ENCODE measurements at regions not wholly inside any gene's neighbourhood (a gene's known extent, or its start where the extent isn't known, plus 50 kb on each side); places are given as distances from the start of the nearest gene placed in this dataset.

GRCh38 chr2:242032780-242033656 lies 163.5 kb downstream of the RTP5 start:
- no peak overlapping the region for H3K4me3 ChIP-seq
- in situ Hi-C loops (cut with MboI; ENCODE audit: low sequenced_read_pairs), result no loop called here
- no peaks in the 10 kb centered on the region for H3K9me3 ChIP-seq
- no peaks in the 10 kb centered on the region for H3K27me3 ChIP-seq (ENCODE audit: low read depth)
- DNase-seq (ENCODE audit: low spot score in 2 of 2), result no peak
- peaks cover 7% of the 10 kb centered on the region for H3K4me1 ChIP-seq
- no peaks in the 10 kb centered on the region for H3K36me3 ChIP-seq (replicated peaks)

- in situ Hi-C loops (cut with MboI; ENCODE audit: low sequenced_read_pairs), result no loop called here
These were observed 164.6 kb downstream of the RTP5 start for GRCh38 chr2:242034138-242034537.

GRCh38 chr2:242034996-242035814 lies 165.7 kb downstream of the RTP5 start:
- H3K36me3 ChIP-seq (replicated peaks), result no peaks in the 10 kb centered on the region
- no peak overlapping the region for H3K4me3 ChIP-seq
- in situ Hi-C loops (cut with MboI; ENCODE audit: low sequenced_read_pairs), result no loop called here
- peak in 1 of 2 experiments; percentile 5 for DNase-seq (ENCODE audit: low spot score in 2 of 2)
- peaks cover 7% of the 10 kb centered on the region for H3K4me1 ChIP-seq
- no peaks in the 10 kb centered on the region for H3K27me3 ChIP-seq (ENCODE audit: low read depth)
- no peaks in the 10 kb centered on the region for H3K9me3 ChIP-seq

More at GRCh38 chr2:242034138-242034537, 164.6 kb downstream of the RTP5 start:
- Histone ChIP-seq H3K9me3 (no peaks in the 10 kb centered on the region), H3K4me1 (peaks cover 7% of the 10 kb centered on the region), H3K36me3 (replicated peaks) (no peaks in the 10 kb centered on the region), H3K4me3 (no peak overlapping the region), H3K27me3 (ENCODE audit: low read depth) (no peaks in the 10 kb centered on the region)
- DNase-seq (ENCODE audit: low spot score in 2 of 2), result peak in 1 of 2 experiments; percentile 10

- Histone ChIP-seq H3K4me1 (peaks cover 7% of the 10 kb centered on the region), H3K27me3 (ENCODE audit: low read depth) (no peaks in the 10 kb centered on the region), H3K9me3 (no peaks in the 10 kb centered on the region), H3K4me3 (no peak overlapping the region), H3K36me3 (replicated peaks) (no peaks in the 10 kb centered on the region)
- in situ Hi-C loops (cut with MboI; ENCODE audit: low sequenced_read_pairs), result no loop called here
- peak in 1 of 2 experiments; percentile 7 for DNase-seq (ENCODE audit: low spot score in 2 of 2)
These were observed 166.5 kb downstream of the RTP5 start for GRCh38 chr2:242035858-242036652.

- H3K36me3 ChIP-seq (replicated peaks), result no peaks in the 10 kb centered on the region
- H3K27me3 ChIP-seq (ENCODE audit: low read depth), result no peaks in the 10 kb centered on the region
- peak in 1 of 2 experiments; percentile 5 for DNase-seq (ENCODE audit: low spot score in 2 of 2)
- no peak overlapping the region for H3K4me3 ChIP-seq
- H3K4me1 ChIP-seq, result peaks cover 7% of the 10 kb centered on the region
- H3K9me3 ChIP-seq, result no peaks in the 10 kb centered on the region
- in situ Hi-C loops (cut with MboI; ENCODE audit: low sequenced_read_pairs), result no loop called here
These were observed 167.1 kb downstream of the RTP5 start for GRCh38 chr2:242036653-242036950.

GRCh38 chr2:242038166-242038927 lies 168.8 kb downstream of the RTP5 start:
- H3K4me1 ChIP-seq, result peaks cover 7% of the 10 kb centered on the region
- in situ Hi-C loops (cut with MboI; ENCODE audit: low sequenced_read_pairs), result no loop called here
- no peak overlapping the region for H3K4me3 ChIP-seq
- no peaks in the 10 kb centered on the region for H3K36me3 ChIP-seq (replicated peaks)
- no peaks in the 10 kb centered on the region for H3K9me3 ChIP-seq
- no peak for DNase-seq (ENCODE audit: low spot score in 2 of 2)
- H3K27me3 ChIP-seq (ENCODE audit: low read depth), result no peaks in the 10 kb centered on the region

GRCh38 chr2:242038928-242039341 lies 169.4 kb downstream of the RTP5 start:
- DNase-seq (ENCODE audit: low spot score in 2 of 2), result no peak
- in situ Hi-C loops (cut with MboI; ENCODE audit: low sequenced_read_pairs), result no loop called here
- H3K4me1 ChIP-seq, result peaks cover 7% of the 10 kb centered on the region
- no peaks in the 10 kb centered on the region for H3K9me3 ChIP-seq
- H3K4me3 ChIP-seq, result no peak overlapping the region
- H3K27me3 ChIP-seq (ENCODE audit: low read depth), result 0 out of 2 replicates have a peak, but pooled peaks cover 2% of the 10 kb centered on the region
- no peaks in the 10 kb centered on the region for H3K36me3 ChIP-seq (replicated peaks)

- Histone ChIP-seq H3K27me3 (ENCODE audit: low read depth) (0 out of 2 replicates have a peak, but pooled peaks cover 2% of the 10 kb centered on the region), H3K4me1 (no peaks in the 10 kb centered on the region), H3K9me3 (no peaks in the 10 kb centered on the region), H3K36me3 (replicated peaks) (no peaks in the 10 kb centered on the region), H3K4me3 (no peak overlapping the region)
- DNase-seq (ENCODE audit: low spot score in 2 of 2), result peak in 1 of 2 experiments; percentile 4
- in situ Hi-C loops (cut with MboI; ENCODE audit: low sequenced_read_pairs), result no loop called here
These were observed 170.8 kb downstream of the RTP5 start for GRCh38 chr2:242040303-242040655.

- H3K27me3 ChIP-seq (ENCODE audit: low read depth), result 0 out of 2 replicates have a peak, but pooled peaks cover 2% of the 10 kb centered on the region
- in situ Hi-C loops (cut with MboI; ENCODE audit: low sequenced_read_pairs), result no loop called here
These were observed 171.2 kb downstream of the RTP5 start for GRCh38 chr2:242040681-242041080.

GRCh38 chr2:242041816-242042215 lies 172.3 kb downstream of the RTP5 start:
- no peak overlapping the region for H3K4me3 ChIP-seq
- peak in 1 of 2 experiments; percentile 3 for DNase-seq (ENCODE audit: low spot score in 2 of 2)
- no peaks in the 10 kb centered on the region for H3K9me3 ChIP-seq
- H3K27me3 ChIP-seq (ENCODE audit: low read depth), result 0 out of 2 replicates have a peak, but pooled peaks cover 2% of the 10 kb centered on the region
- in situ Hi-C loops (cut with MboI; ENCODE audit: low sequenced_read_pairs), result no loop called here
- H3K4me1 ChIP-seq, result no peaks in the 10 kb centered on the region
- H3K36me3 ChIP-seq (replicated peaks), result no peaks in the 10 kb centered on the region

More at GRCh38 chr2:242040681-242041080, 171.2 kb downstream of the RTP5 start:
- peak in 1 of 2 experiments; percentile 8 for DNase-seq (ENCODE audit: low spot score in 2 of 2)
- Histone ChIP-seq H3K4me3 (no peak overlapping the region), H3K36me3 (replicated peaks) (no peaks in the 10 kb centered on the region), H3K9me3 (no peaks in the 10 kb centered on the region), H3K4me1 (no peaks in the 10 kb centered on the region)

- DNase-seq (ENCODE audit: low spot score in 2 of 2), result no peak
- Histone ChIP-seq H3K4me1 (no peaks in the 10 kb centered on the region), H3K4me3 (no peak overlapping the region), H3K9me3 (no peaks in the 10 kb centered on the region), H3K36me3 (replicated peaks) (no peaks in the 10 kb centered on the region), H3K27me3 (ENCODE audit: low read depth) (0 out of 2 replicates have a peak, but pooled peaks cover 2% of the 10 kb centered on the region)
- in situ Hi-C loops (cut with MboI; ENCODE audit: low sequenced_read_pairs), result no loop called here
These were observed 174.2 kb downstream of the RTP5 start for GRCh38 chr2:242043538-242044312.

- in situ Hi-C loops (cut with MboI; ENCODE audit: low sequenced_read_pairs), result no loop called here
- no peak for DNase-seq (ENCODE audit: low spot score in 2 of 2)
- 0 out of 2 replicates have a peak, but pooled peaks cover 2% of the 10 kb centered on the region for H3K27me3 ChIP-seq (ENCODE audit: low read depth)
- no peaks in the 10 kb centered on the region for H3K4me1 ChIP-seq
- no peaks in the 10 kb centered on the region for H3K36me3 ChIP-seq (replicated peaks)
- no peak overlapping the region for H3K4me3 ChIP-seq
- no peaks in the 10 kb centered on the region for H3K9me3 ChIP-seq
These were observed 174.7 kb downstream of the RTP5 start for GRCh38 chr2:242044313-242044590.

Measured in HAP-1 (cell line).